Prostate gland (tissue), 2 donors: ENCODE measurements at regions not wholly inside any gene's neighbourhood (a gene's known extent, or its start where the extent isn't known, plus 50 kb on each side); places are given as distances from the start of the nearest gene placed in this dataset.

Experiments
- DNase-seq: peaks from one replicate; pipeline ENCODE4 v3.0.0-alpha.2; 2019; ENCODE audit warnings: low spot score
- H3K27ac ChIP-seq, 2 donors: fragments of 200-600 bp; sonication (generic); 2 replicates each; pipeline ENCODE4 v1.5.1; 2017 to 2019
- H3K27me3 ChIP-seq: fragments of 200-600 bp; sonication (generic); replicated peaks from 2 replicates; pipeline ENCODE4 v1.5.1; 2019; ENCODE audit not compliant: insufficient read depth
- H3K36me3 ChIP-seq, 2 donors: fragments of 200-600 bp; sonication (generic); 1 replicate in 1 of 2; 2 replicates in 1 of 2; pipeline versions ENCODE4 v1.5.1 to v1.8.1; 2017 to 2019
- H3K4me1 ChIP-seq: fragments of 200-600 bp; sonication (generic); replicated peaks from 2 replicates; pipeline ENCODE4 v1.5.1; 2019
- H3K4me3 ChIP-seq, 2 donors: fragments of 200-600 bp; sonication (generic); 2 replicates each; pipeline ENCODE4 v1.5.1; 2017 to 2019
- H3K9me3 ChIP-seq: fragments of 200-600 bp; sonication (generic); 2 replicates; pipeline ENCODE4 v1.5.1; 2017
- CTCF ChIP-seq, 4 experiments: fragments of 200-600 bp in 2 of 4; fragments of 450-650 bp in 2 of 4; sonication (generic) in 2 of 4; IDR thresholded peaks; 1 replicate in 3 of 4; 2 replicates in 1 of 4; pipeline ENCODE4 v1.5.1; 2016 to 2019; ENCODE audit warnings: antibody characterized with exemption in 4 of 4, mild to moderate bottlenecking in 2 of 4, moderate library complexity in 2 of 4
- POLR2A ChIP-seq: fragments of 450-650 bp; IDR thresholded peaks from one replicate; pipeline ENCODE4 v1.6.1; 2016; ENCODE audit warnings: antibody characterized with exemption, mild to moderate bottlenecking
- POLR2AphosphoS5 ChIP-seq: sonication (generic); formaldehyde crosslinking; IDR thresholded peaks from one replicate; pipeline ENCODE4 v1.6.1; 2017; ENCODE audit warnings: antibody characterized with exemption
- WGBS: methylation state at CpG from one replicate; pipeline ENCODE4 v1.1.5; 2018; 5-methylcytosine and 5-hydroxymethylcytosine counted together
- intact Hi-C: fragments of 100-400 bp; cut with DNase I; formaldehyde crosslinking; loops from one replicate; pipeline ENCODE4 v1.14.2; 2022

DNA sequence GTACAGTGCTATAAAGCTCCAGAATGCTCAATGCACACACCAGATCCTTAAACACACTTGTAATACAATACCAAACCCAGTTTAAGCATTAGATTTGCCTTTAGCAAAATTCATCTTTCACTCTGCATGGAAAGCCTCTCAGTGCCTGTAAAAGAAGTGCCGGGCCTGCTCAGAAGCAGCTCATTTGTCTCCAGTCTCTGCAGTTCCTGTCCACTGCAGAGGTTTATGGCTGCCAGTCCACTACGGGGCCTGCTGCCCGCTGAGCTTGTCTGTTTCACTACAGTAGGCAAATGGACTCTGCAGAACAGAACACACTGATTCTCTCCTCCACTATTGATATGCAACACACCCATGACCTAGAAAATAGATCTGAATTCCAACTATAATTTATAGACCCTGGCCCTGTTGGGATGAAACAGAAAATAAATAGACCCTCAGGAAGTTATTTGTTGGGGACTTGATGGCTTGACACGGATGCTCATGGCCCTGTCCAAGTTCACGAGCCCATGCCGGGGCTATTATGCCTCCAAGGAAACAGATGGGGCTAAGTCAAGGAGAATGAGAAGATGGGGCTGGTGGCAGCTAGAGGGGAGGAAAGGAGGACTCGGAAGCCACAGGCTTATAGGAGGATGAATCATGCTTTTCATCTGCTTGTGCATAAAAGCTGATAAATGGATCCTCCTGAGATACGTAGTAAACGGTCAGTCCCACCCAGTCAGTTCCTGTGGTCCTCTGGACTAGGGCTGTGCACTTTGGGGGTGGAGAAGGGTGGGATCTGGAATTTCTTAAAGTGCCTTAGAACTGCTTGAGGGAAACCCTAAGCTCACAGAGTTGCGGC is 416.8 kb upstream of the TENM4 start:
- 67% methylated on average over 10 of the region's 10 CpGs for WGBS
- H3K27me3 ChIP-seq, result no peaks in the 10 kb centered on the region
- DNase-seq, result no peak
- no peak for TF ChIP-seq CTCF (IDR thresholded peaks at IDR 0.05)
- TF ChIP-seq POLR2A, result no peak
- TF ChIP-seq POLR2AphosphoS5, result no peak
- no peaks in the 10 kb centered on the region for H3K9me3 ChIP-seq
- no peaks in the 10 kb centered on the region for H3K36me3 ChIP-seq
- intact Hi-C loops, result no loop called here
- H3K27ac ChIP-seq, result no peak overlapping the region
- no peaks in the 10 kb centered on the region for H3K4me1 ChIP-seq
- H3K4me3 ChIP-seq, result no peak overlapping the region

DNA sequence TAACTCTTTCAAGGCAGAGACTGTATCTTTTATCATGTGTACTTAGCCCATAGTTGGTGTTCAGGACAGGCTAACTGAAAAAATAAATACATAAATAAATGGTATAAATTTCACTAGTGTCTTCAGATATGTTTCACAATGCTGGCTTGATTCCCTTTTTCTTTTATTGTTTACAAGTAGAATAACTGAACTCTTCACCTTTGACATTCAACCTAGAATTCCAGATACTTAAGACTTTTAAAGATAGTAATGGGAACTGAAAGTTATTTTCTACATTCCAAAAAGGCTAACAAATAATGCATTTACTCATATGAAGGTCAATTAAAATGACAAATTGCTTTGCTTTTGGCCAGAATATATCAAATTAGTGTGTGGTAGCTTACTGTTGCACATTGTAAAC is 411.3 kb upstream of the TENM4 start:
- no peaks in the 10 kb centered on the region for H3K9me3 ChIP-seq
- TF ChIP-seq POLR2AphosphoS5, result no peak
- TF ChIP-seq POLR2A, result no peak
- TF ChIP-seq CTCF (IDR thresholded peaks at IDR 0.05), result no peak
- no peaks in the 10 kb centered on the region for H3K36me3 ChIP-seq
- no peak for DNase-seq
- intact Hi-C loops, result no loop called here
- H3K4me3 ChIP-seq, result no peak overlapping the region
- no peaks in the 10 kb centered on the region for H3K4me1 ChIP-seq
- H3K27ac ChIP-seq, result no peak overlapping the region
- no peaks in the 10 kb centered on the region for H3K27me3 ChIP-seq

- no peaks in the 10 kb centered on the region for H3K9me3 ChIP-seq
- no peak overlapping the region for H3K27ac ChIP-seq
- TF ChIP-seq CTCF (IDR thresholded peaks at IDR 0.05), result no peak
- no peak for TF ChIP-seq POLR2AphosphoS5
- TF ChIP-seq POLR2A, result no peak
- H3K36me3 ChIP-seq, result no peaks in the 10 kb centered on the region
- no peaks in the 10 kb centered on the region for H3K27me3 ChIP-seq
- intact Hi-C loops, result no loop called here
- 56% methylated on average over 3 of the region's 3 CpGs for WGBS
- H3K4me1 ChIP-seq, result no peaks in the 10 kb centered on the region
- H3K4me3 ChIP-seq, result no peak overlapping the region
- no peak for DNase-seq
Observed at GRCh38 chr11:79845002-79845709, 404.3 kb upstream of the TENM4 start.

DNA sequence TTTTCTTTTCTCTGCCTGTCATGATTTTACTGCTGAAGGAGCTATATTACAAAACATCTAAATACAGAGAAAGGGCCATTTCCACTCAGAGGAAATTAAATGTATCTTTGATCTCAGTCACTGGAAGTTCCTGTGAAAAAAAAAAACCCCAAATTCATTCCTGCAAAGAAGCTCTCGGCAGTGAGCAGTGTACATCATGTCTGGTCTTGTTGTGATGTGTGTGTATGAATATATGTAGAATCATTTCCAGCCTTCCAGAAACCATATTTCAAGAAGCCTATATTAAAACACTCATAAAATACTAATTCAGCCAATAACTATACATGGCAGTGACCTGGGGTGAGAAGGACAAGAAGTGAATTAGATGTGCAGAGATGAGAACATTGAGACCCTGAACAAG is 393.2 kb upstream of the TENM4 start:
- TF ChIP-seq POLR2AphosphoS5 (no peak), POLR2A (no peak), CTCF (IDR thresholded peaks at IDR 0.05) (no peak)
- H3K9me3 ChIP-seq, result no peaks in the 10 kb centered on the region
- no peak overlapping the region for H3K4me3 ChIP-seq
- H3K36me3 ChIP-seq, result no peaks in the 10 kb centered on the region
- DNase-seq, result no peak
- H3K27ac ChIP-seq, result no peak overlapping the region
- WGBS, result 15% methylated on average over 1 of the region's 1 CpG
- H3K27me3 ChIP-seq, result no peaks in the 10 kb centered on the region
- no peaks in the 10 kb centered on the region for H3K4me1 ChIP-seq
- intact Hi-C loops, result no loop called here

DNA sequence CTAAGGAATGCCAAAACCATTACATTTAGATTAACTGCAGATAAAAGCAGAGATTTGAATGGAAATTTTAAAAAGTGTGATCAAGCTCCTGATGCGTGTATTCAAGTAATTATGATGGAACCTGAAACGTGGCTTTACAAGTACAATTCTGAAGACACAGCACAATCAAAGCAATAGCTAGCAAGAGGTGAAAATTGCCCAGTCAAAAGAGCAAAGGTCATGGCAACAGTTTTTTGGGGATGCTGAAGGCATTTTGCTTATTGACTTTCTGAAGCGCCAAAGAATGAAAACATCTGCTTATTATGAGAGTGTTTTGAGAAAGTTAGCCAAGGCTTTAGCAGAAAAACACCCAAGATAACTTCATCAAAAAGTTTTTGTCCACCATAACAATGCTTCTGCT is 389.6 kb upstream of the TENM4 start:
- H3K4me3 ChIP-seq, result no peak overlapping the region
- H3K27me3 ChIP-seq, result no peaks in the 10 kb centered on the region
- TF ChIP-seq POLR2AphosphoS5, result no peak
- TF ChIP-seq POLR2A, result no peak
- TF ChIP-seq CTCF (IDR thresholded peaks at IDR 0.05), result no peak
- H3K4me1 ChIP-seq, result no peaks in the 10 kb centered on the region
- H3K9me3 ChIP-seq, result no peaks in the 10 kb centered on the region
- no peaks in the 10 kb centered on the region for H3K36me3 ChIP-seq
- intact Hi-C loops, result no loop called here
- 76% methylated on average over 3 of the region's 3 CpGs for WGBS
- DNase-seq, result no peak
- no peak overlapping the region for H3K27ac ChIP-seq
